ENCODE measurements at regions not wholly inside any gene's neighbourhood (a gene's known extent, or its start where the extent isn't known, plus 50 kb on each side); places are given as distances from the start of the nearest gene placed in this dataset.

DNA sequence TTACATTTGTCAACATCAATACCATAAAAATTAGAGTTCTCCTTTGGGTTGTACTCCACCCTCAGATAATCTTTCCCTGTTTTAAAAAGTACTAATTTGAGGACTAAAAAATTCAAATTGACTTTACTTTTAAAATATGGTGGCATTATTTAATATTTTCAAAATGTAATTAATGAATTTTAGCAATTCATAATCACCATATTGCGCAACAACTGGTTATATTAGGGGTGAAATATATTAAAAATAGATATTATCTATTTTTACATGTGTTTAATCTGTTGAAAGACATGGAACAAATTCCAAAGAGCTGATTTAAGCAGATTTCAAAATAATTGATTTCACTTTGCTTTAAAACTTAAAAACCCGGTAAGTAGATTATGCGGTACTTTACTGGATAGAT lies 236.6 kb upstream of the NOL4 start:
- Mint-ChIP-seq H3K36me3 (ENCODE audit: low read depth) (no peaks in the 10 kb centered on the region), H3K27me3 (no peaks in the 10 kb centered on the region), H3K4me1 (no peaks in the 10 kb centered on the region), H3K4me3 (no peak overlapping the region), H3K9me3 (peaks cover 4% of the 10 kb centered on the region), H3K27ac (no peak overlapping the region)
- intact Hi-C loops (cut with micrococcal nuclease) = no loop called here
- no peak for DNase-seq

DNA sequence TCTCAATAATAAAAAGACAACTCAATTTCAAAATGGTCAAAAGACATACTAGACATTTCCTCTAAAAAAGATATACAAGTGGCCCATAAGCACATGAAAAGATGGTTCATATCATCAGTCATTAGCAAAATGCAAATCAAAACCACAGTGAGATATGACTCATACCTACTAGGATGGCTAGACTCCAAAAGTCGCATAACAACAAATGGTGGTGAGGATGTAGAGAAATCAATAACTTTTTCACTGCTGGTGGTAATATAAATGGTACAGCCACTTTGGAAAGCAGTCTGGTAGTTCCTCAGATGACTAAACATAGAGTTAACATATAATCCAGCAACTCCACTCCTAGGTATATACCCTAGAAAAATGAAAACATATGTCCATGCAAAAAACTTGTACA lies 242.3 kb upstream of the NOL4 start:
- DNase-seq = no peak
- Mint-ChIP-seq H3K36me3 (ENCODE audit: low read depth) (no peaks in the 10 kb centered on the region), H3K4me3 (no peak overlapping the region), H3K27me3 (no peaks in the 10 kb centered on the region), H3K4me1 (no peaks in the 10 kb centered on the region), H3K9me3 (peaks cover 4% of the 10 kb centered on the region), H3K27ac (no peak overlapping the region)
- intact Hi-C loops (cut with micrococcal nuclease) = no loop called here

DNA sequence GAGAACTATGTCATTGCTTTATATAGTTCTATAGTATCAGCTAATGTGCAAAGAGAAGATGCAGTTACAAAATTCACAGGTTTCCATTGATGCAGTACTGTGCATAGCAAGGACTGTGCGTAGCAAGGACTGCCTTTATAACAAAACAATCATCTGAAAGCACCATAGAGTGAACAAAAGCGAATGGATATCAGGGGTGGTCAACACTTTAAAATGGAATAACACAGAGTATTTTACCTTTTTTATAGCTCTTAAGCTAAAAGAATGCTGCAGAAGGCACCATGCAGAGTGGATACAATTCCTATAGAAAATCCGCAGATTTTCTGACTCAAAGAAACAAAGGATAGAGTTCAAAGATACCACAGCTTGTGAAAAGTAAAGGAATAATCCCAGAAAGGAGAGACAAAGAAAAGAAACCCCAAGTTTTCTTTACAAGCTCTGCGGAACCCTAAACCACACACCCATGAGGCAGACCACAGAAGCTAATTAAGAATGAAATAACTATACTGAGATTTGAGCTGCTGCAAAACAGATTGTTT lies 229.9 kb upstream of the DTNA start:
- no peaks in the 10 kb centered on the region for H3K27me3 Mint-ChIP-seq
- no peak for DNase-seq
- H3K27ac Mint-ChIP-seq = no peak overlapping the region
- H3K4me3 Mint-ChIP-seq = no peak overlapping the region
- no peaks in the 10 kb centered on the region for H3K4me1 Mint-ChIP-seq
- no peaks in the 10 kb centered on the region for H3K9me3 Mint-ChIP-seq
- intact Hi-C loops (cut with micrococcal nuclease) = no loop called here
- no peaks in the 10 kb centered on the region for H3K36me3 Mint-ChIP-seq (ENCODE audit: low read depth)

DNA sequence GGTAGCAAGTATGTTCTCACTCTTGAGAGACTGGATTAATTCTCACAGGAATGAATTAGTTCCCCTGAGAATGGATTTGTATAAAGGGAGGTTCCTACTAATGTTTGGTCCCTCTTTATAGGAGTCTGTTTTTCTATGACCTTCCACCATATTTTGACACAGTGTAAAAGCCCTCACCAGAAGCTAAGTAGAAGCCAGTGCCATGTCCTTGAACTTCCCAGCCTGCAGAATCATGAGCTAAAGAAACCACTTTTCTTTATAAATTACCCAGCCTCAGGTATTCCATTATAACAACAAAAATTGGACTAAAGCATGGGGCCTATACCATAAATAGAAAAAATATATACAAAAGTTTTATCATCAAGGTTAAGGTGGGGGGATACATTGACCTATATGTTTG lies 227.9 kb upstream of the DTNA start:
- Mint-ChIP-seq H3K9me3 (no peaks in the 10 kb centered on the region), H3K36me3 (ENCODE audit: low read depth) (no peaks in the 10 kb centered on the region), H3K27ac (no peak overlapping the region), H3K27me3 (no peaks in the 10 kb centered on the region), H3K4me1 (no peaks in the 10 kb centered on the region), H3K4me3 (no peak overlapping the region)
- no peak for DNase-seq
- intact Hi-C loops (cut with micrococcal nuclease) = no loop called here

DNA sequence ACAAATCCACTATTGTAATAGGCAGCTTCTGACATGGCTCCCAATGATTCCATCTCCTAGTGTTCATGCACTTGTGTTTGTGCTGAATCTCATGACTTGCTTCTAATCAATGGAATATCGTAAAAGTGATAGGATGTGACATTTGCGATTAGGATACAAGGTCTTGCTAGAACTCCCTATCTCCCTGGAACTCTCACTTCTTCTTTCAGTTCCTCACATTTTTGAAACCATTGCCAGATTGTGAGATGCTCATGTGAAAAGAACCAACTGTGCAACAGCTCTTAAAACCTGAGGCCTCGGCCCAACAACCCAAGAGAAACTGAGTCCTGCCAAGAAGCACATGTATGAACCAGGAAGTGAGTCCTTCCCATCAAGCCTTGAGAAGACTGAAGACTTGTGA lies 226.9 kb upstream of the DTNA start:
- intact Hi-C loops (cut with micrococcal nuclease) = no loop called here
- Mint-ChIP-seq H3K27ac (no peak overlapping the region), H3K4me3 (no peak overlapping the region), H3K9me3 (no peaks in the 10 kb centered on the region), H3K27me3 (peaks cover 2% of the 10 kb centered on the region), H3K4me1 (no peaks in the 10 kb centered on the region), H3K36me3 (ENCODE audit: low read depth) (no peaks in the 10 kb centered on the region)
- DNase-seq = no peak

DNA sequence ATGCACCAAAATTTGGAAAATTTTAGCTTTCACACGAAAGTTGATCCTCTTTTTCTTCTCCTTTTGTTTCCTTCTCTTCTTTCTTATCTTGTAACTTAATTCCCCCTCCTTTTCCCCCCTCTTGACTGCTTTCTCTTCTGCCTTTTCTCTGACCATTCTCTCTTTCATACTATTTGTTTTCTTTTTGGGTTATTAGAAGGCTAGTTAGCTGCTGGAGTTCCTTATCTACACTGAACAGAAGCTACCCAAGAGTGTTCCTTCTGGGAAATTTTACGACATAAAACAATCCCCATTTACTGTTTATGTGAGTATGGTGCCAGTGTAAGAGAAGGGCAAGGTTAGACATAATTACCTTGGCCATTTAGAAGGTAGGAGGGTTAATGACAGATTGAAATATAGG lies 218.4 kb upstream of the DTNA start:
- Mint-ChIP-seq H3K27me3 (peaks cover 42% of the 10 kb centered on the region), H3K4me1 (peaks cover 3% of the 10 kb centered on the region), H3K36me3 (ENCODE audit: low read depth) (no peaks in the 10 kb centered on the region), H3K9me3 (no peaks in the 10 kb centered on the region), H3K27ac (no peak overlapping the region), H3K4me3 (no peak overlapping the region)
- intact Hi-C loops (cut with micrococcal nuclease) = no loop called here
- no peak for DNase-seq

DNA sequence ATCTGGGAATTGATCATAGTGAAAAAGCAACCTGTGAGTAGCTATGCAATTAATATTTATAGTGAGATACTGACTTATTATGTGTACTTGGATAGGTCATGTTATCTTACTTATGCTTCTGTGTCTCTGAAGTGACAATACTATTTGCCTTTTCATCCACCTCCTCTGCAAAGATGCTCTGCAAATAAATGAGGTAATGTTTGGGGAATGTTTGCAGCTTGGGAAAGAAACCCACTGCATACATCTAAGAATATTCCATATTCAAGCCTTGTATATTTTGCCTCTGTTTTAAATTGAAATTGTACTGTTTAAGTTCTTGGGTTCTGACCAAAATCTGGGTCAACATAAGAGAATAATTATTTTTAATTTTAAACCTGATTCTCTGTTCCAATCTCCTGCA lies 217.4 kb upstream of the DTNA start:
- Mint-ChIP-seq H3K4me3 (no peak overlapping the region), H3K4me1 (peaks cover 3% of the 10 kb centered on the region), H3K36me3 (ENCODE audit: low read depth) (no peaks in the 10 kb centered on the region), H3K27ac (no peak overlapping the region), H3K9me3 (no peaks in the 10 kb centered on the region), H3K27me3 (peaks cover 45% of the 10 kb centered on the region)
- intact Hi-C loops (cut with micrococcal nuclease) = no loop called here
- no peak for DNase-seq

DNA sequence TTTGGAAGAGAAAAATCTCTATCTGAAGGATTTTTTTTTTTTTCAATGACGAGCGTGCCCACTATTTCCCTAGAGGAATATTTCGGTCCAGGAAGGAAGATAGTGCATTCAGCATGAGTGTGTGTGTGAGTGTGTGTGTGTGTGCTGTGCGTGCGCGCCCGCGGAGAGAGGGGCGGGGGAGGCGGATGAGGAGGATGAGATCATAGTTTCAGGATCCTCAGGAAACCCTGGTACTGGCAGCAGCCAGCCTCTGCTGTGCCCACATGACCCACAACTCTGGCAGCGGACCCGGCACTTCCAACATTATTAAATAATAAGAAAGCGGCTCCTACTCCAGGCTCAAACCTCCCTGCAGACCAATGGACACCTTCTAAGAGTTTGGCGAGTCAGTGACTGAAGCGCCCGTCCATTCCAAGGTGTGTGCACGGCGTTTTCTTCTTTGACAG lies 217.0 kb upstream of the DTNA start:
- peaks cover 44% of the 10 kb centered on the region for H3K27me3 Mint-ChIP-seq
- H3K4me3 Mint-ChIP-seq = peak overlapping the region; percentile 62
- H3K9me3 Mint-ChIP-seq = no peaks in the 10 kb centered on the region
- no peaks in the 10 kb centered on the region for H3K36me3 Mint-ChIP-seq (ENCODE audit: low read depth)
- intact Hi-C loops (cut with micrococcal nuclease) = no loop called here
- peaks cover 3% of the 10 kb centered on the region for H3K4me1 Mint-ChIP-seq
- H3K27ac Mint-ChIP-seq = no peak overlapping the region
- peak; percentile 69 for DNase-seq

DNA sequence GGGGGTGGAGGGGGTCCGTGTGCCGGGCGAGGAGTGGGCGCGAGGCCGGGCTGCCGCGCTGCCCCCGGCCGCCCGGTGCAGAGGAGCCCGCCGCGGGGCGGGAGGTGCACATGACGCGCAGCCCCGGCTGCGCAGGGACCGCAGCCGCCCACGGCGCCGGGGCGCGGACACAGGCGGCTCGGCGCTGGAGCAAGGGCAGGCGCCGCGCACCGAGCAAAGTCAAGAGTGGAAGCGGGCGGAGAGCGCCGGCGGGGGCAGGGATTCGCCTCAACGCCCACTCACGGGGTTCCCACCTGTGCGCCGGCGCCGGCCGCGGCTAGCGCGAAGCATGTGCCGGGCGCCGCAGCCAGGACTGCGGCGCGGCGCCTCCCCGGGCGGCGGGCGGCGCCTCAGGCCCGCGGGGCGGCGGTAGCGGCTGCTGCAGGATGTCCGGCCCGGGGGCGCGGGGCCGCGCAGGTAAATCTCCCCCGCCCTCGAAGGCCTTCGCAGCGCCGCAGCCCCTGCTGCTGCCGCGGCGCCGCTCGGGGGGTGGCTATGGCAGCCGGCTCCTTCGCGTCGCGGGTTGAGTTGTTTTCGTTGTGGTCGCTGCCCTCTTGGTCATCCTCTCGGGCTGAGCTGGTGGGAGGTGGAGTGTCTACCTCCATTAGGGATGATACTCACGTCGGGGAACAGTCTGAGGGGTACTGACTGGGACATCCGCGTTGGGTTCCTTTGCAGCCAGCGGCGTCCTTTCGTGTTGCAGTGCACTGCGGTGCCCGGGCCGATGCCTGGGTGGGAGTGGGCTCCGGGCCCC lies 216.3 kb upstream of the DTNA start:
- peaks cover 3% of the 10 kb centered on the region for H3K4me1 Mint-ChIP-seq
- peak; percentile 54 for DNase-seq
- no peak overlapping the region for H3K27ac Mint-ChIP-seq
- peaks cover 43% of the 10 kb centered on the region for H3K27me3 Mint-ChIP-seq
- intact Hi-C loops (cut with micrococcal nuclease) = no loop called here
- no peak overlapping the region for H3K4me3 Mint-ChIP-seq
- no peaks in the 10 kb centered on the region for H3K36me3 Mint-ChIP-seq (ENCODE audit: low read depth)
- H3K9me3 Mint-ChIP-seq = no peaks in the 10 kb centered on the region

DNA sequence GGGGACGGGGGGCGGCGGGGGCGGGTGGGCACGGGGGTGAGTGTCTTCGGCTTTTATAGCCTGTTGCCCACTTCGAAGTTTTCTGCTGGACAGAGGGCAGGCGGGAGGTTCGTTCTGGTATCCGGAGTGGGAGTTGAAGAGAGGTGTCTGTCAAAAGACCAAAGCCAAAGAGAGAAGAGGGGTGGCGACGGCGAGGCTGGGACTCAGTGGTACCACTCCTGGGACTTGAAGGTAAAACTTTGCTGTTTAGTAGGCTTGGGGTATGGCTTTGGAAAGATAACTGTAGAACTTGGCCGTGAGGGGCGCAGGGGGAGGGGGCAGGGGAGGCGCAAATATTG lies 215.8 kb upstream of the DTNA start:
- H3K9me3 Mint-ChIP-seq = no peaks in the 10 kb centered on the region
- no peak for DNase-seq
- peak overlapping the region; percentile 32 for H3K4me3 Mint-ChIP-seq
- peaks cover 43% of the 10 kb centered on the region for H3K27me3 Mint-ChIP-seq
- H3K36me3 Mint-ChIP-seq (ENCODE audit: low read depth) = no peaks in the 10 kb centered on the region
- intact Hi-C loops (cut with micrococcal nuclease) = no loop called here
- peaks cover 3% of the 10 kb centered on the region for H3K4me1 Mint-ChIP-seq
- no peak overlapping the region for H3K27ac Mint-ChIP-seq

DNA sequence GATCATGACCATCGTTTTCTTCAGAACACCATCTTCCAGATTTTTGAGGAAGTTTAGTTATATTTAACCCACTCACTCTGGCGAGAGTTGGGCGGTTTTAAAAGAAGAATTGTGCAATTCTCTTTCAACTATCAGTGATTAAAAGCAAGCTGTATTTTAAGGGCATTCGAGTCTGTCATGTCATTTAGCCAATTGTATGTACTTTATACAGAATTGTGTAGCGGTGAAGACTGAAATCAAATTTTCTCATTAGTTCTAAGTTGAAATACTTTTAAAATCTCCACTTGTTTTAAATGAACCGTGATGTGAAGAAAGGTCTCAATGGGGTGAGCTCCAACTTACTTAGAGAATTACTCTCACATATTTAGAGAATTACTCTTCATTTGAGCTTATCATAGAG lies 214.6 kb upstream of the DTNA start:
- no peaks in the 10 kb centered on the region for H3K36me3 Mint-ChIP-seq (ENCODE audit: low read depth)
- H3K4me3 Mint-ChIP-seq = no peak overlapping the region
- no peak for DNase-seq
- peaks cover 43% of the 10 kb centered on the region for H3K27me3 Mint-ChIP-seq
- H3K9me3 Mint-ChIP-seq = no peaks in the 10 kb centered on the region
- intact Hi-C loops (cut with micrococcal nuclease) = no loop called here
- H3K4me1 Mint-ChIP-seq = peaks cover 3% of the 10 kb centered on the region
- H3K27ac Mint-ChIP-seq = no peak overlapping the region

DNA sequence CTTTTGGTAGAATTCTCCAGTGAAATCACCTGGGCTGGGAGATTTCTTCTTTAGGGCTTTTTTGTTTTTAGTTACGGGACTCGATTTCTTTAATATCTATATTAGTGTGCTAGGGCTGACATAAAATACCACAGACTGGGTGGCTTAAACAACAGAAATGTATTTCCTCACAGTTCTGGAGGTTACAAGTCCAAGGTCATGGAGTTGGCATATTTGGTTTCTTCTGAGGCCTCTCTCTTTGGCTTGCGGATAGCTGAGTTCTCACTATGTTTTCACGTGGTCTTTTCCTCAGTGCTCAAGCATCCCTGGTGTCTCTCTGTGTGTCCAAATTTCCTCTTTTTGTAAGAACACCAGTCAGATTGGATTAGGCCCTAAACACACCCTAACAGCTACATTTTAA lies 208.5 kb upstream of the DTNA start:
- Mint-ChIP-seq H3K4me3 (no peak overlapping the region), H3K27me3 (peaks cover 3% of the 10 kb centered on the region), H3K9me3 (no peaks in the 10 kb centered on the region), H3K36me3 (ENCODE audit: low read depth) (no peaks in the 10 kb centered on the region), H3K4me1 (no peaks in the 10 kb centered on the region), H3K27ac (no peak overlapping the region)
- no peak for DNase-seq
- intact Hi-C loops (cut with micrococcal nuclease) = no loop called here

DNA sequence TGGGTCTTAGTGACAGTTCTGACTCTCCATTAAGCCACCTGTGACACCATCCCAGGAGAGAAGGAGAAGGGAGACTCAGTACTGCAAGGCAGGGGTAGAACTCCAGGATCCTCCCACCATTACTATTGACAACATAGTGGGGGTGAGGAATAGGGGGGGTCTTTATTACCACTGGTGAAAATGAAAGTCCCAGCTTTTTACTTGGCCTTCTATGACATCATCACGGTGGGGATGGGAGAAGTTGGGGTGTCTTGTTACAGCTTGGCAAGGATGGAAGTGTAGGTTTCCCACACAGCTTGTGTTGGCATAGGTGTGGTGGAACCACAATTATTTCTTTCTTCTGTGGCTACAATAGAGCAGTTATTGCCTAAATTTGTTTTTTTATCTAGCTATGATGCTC lies 203.9 kb upstream of the DTNA start:
- H3K9me3 Mint-ChIP-seq = no peaks in the 10 kb centered on the region
- no peak for DNase-seq
- H3K36me3 Mint-ChIP-seq (ENCODE audit: low read depth) = no peaks in the 10 kb centered on the region
- no peak overlapping the region for H3K27ac Mint-ChIP-seq
- H3K27me3 Mint-ChIP-seq = no peaks in the 10 kb centered on the region
- intact Hi-C loops (cut with micrococcal nuclease) = no loop called here
- H3K4me3 Mint-ChIP-seq = no peak overlapping the region
- no peaks in the 10 kb centered on the region for H3K4me1 Mint-ChIP-seq

DNA sequence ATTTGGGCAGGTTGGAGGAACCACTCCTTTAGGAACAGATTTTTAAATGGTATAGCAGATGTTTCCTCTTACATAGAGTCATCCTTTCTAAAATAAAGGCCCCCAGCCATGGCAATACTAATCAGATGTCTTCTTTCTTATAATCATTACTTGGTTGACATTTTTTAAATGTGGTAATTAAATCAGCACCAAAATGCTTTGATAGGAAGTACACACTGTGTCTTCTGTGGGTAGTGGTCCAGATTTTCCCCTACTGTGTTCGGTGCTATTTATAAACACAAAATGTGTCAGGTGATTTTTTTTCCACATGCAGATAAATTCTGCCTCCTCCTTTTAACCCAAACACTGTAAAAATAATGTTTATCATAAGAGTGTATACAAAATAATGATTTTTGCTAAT lies 200.9 kb upstream of the DTNA start:
- no peaks in the 10 kb centered on the region for H3K4me1 Mint-ChIP-seq

More for the DNA sequence above, 200.9 kb upstream of the DTNA start:
- DNase-seq = no peak
- no peak overlapping the region for H3K27ac Mint-ChIP-seq
- no peak overlapping the region for H3K4me3 Mint-ChIP-seq
- no peaks in the 10 kb centered on the region for H3K36me3 Mint-ChIP-seq (ENCODE audit: low read depth)
- no peaks in the 10 kb centered on the region for H3K9me3 Mint-ChIP-seq
- no peaks in the 10 kb centered on the region for H3K27me3 Mint-ChIP-seq
- intact Hi-C loops (cut with micrococcal nuclease) = no loop called here

Data from activated CD4-positive, alpha-beta T cell treated with anti-CD3 and anti-CD28 coated beads, Interleukin-2, amount 10 ng/mL, durations not matched to agents 24 days and 14 days (primary cell).